Mucosa of rectum (tissue), 2 donors: ENCODE measurements at regions not wholly inside any gene's neighbourhood (a gene's known extent, or its start where the extent isn't known, plus 50 kb on each side); places are given as distances from the start of the nearest gene placed in this dataset.
"Not testable (repeated sequence)": the region's sequence is repeated elsewhere in the genome, so short reads cannot be mapped to it uniquely, and the experiment has no call there.

Source experiments
- H3K27ac ChIP-seq, 2 donors: one replicate each; pipeline ENCODE4 v1.7.0; 2013; ENCODE audit warnings: inconsistent platforms in 2 of 2, low read depth in 2 of 2, low read length in 2 of 2
- H3K27me3 ChIP-seq, 2 donors: one replicate each; pipeline ENCODE4 v1.7.0; 2013; ENCODE audit warnings: low read length in 2 of 2; ENCODE audit not compliant: control insufficient read depth in 2 of 2, insufficient read depth in 2 of 2
- H3K36me3 ChIP-seq, 2 donors: one replicate each; pipeline ENCODE4 v1.7.0; 2013; ENCODE audit warnings: low read length in 2 of 2; ENCODE audit not compliant: control insufficient read depth in 2 of 2, insufficient read depth in 2 of 2
- H3K4me1 ChIP-seq, 2 donors: one replicate each; pipeline ENCODE4 v1.7.0; 2013; ENCODE audit warnings: low read length in 2 of 2, mild to moderate bottlenecking in 1 of 2; ENCODE audit not compliant: control insufficient read depth in 2 of 2, insufficient read depth in 2 of 2
- H3K4me3 ChIP-seq, 2 donors: one replicate each; pipeline ENCODE4 v1.7.0; 2013; ENCODE audit warnings: low read length in 2 of 2
- H3K9ac ChIP-seq, 2 donors: one replicate each; pipeline ENCODE4 v1.7.0; 2013; ENCODE audit warnings: low read length in 2 of 2, low read depth in 1 of 2, mild to moderate bottlenecking in 1 of 2
- H3K9me3 ChIP-seq, 2 donors: one replicate each; pipeline ENCODE4 v1.7.0; 2013; ENCODE audit warnings: low read length in 2 of 2; ENCODE audit not compliant: control insufficient read depth in 2 of 2
- donor health status: healthy.
- donor health status: Normal muscosa, but diverticular disease.

DNA sequence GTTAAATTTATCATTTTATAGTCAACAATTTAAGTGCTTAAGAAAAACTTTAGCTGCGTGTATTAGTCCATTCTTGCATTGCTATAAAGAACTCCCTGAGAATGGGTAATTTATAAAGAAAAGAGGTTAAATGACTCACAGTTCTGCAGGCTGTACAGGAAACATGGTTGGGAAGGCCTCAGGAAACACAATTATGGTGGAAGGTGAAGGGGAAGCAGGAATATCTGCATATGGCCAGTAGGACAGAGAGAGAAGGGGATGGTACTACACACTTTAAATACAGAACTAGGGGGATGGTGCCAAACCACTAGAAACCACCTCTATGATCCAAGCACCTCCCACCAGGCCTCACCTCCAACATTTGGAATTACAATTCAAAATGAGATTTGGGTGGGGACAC, 295.5 kb upstream of the PLGLB1 start:
- not testable (repeated sequence) for H3K27me3 ChIP-seq, H3K27ac ChIP-seq, H3K4me3 ChIP-seq, H3K9me3 ChIP-seq, H3K36me3 ChIP-seq, H3K9ac ChIP-seq, H3K4me1 ChIP-seq

DNA sequence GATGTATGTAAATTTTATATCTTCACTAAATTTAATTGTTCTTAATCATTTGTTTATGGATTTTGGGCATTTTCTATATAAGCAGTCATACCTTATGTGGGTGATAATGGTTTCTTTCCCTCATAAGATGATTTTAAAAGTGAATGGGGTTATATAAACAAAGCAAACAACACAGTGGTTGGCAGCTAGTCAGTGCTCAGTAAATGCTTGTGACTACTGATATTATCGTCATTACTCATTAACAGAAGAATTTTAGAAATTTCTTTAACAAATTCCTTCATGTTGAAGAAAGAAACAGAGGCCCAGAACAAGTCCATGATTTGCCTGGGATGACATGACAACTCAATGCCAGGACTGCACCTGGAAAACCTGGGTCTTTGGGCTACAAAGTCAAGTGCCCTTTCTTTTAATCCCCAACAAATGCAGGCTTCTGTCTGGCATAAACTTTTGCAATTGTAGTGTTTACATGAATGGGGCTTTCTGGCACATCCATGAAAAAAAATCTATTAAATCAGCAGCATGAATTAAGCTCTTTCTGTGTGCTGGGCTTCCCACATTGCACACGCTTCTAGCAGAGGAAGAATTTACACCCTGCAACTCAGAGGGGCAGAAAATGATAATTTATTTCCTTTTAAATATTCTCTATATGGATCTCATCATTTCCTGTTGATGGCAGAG, 297.3 kb upstream of the PLGLB1 start:
- not testable (repeated sequence) for H3K4me3 ChIP-seq, H3K4me1 ChIP-seq, H3K9me3 ChIP-seq, H3K27me3 ChIP-seq, H3K9ac ChIP-seq, H3K36me3 ChIP-seq, H3K27ac ChIP-seq

DNA sequence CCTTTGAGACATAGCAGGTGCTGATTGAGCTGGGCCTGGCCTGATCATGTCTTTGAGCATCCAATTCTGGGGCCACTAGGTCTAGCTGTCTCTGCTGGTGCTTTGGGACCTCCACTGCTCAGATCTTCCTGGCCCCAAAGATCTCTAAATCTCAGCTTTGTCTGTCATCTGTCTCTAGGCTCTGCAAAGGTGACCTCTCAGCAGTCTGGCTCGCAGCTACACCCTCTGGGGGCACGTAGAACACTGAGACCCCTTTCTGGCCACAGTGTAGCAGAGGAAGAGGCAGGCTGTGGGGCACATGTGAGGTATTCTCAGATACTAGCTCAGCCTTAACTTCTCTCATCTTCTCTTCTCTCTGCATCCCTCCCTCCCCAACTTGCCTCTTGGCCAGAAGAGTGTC, 298.1 kb upstream of the PLGLB1 start:
- not testable (repeated sequence) for H3K9ac ChIP-seq, H3K4me1 ChIP-seq, H3K4me3 ChIP-seq, H3K27me3 ChIP-seq, H3K27ac ChIP-seq, H3K9me3 ChIP-seq, H3K36me3 ChIP-seq

DNA sequence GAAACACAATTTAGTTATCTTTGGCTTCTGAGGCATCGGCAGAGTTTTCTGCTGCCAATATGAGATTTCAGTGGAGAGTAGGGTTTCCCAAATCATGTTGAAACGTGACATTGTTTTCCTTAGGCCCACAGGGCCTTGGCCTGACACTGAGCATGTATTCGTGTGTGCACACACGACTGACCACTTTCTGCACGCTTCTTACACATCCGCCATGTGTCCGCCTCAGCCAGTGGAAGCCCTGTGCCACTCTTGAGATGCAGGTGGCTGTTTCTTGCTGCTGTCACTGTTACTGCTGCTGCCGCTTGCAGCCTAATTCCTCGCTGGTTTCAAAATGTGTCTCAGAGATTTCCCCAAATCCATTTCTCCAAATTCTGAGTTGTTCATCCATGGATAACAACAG, 299.6 kb upstream of the PLGLB1 start:
- H3K27me3 ChIP-seq, H3K4me1 ChIP-seq, H3K27ac ChIP-seq, H3K9me3 ChIP-seq, H3K4me3 ChIP-seq, H3K9ac ChIP-seq, H3K36me3 ChIP-seq: not testable (repeated sequence)

DNA sequence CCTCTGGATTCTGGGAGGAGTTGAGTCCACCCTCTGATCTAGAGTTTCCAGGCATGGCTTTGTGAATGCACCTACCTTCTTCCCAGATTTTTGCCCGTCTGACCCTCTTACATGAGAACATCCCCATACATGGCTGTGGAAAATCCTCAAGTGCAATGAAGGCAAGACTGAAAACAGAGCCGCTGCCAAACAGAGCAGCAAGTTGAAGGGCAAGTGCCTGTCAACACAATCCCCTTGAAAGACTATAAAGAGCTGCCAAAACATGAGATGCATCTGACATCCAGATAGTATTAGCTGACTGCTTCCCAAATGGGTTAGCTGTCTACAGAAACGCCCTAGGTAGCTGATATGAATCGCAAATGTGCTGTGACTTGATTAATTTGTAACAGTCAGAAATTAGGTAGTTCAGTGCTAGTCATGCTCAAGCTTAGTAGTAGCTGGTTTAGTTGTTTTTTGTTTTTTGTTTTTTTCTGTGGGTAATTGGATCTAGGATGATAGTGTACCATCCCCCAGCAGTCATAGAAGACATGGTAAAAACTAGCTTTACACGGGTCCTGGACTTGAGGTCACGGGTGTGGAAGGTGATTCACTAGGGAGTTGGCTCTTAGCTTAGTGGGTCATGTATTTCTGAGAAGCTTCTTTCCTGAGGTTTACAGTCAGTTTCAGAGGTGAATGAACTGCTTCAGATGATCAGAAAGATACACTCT, 302.8 kb upstream of the PLGLB1 start:
- not testable (repeated sequence) for H3K4me1 ChIP-seq, H3K36me3 ChIP-seq, H3K27me3 ChIP-seq, H3K9ac ChIP-seq, H3K4me3 ChIP-seq, H3K9me3 ChIP-seq, H3K27ac ChIP-seq

DNA sequence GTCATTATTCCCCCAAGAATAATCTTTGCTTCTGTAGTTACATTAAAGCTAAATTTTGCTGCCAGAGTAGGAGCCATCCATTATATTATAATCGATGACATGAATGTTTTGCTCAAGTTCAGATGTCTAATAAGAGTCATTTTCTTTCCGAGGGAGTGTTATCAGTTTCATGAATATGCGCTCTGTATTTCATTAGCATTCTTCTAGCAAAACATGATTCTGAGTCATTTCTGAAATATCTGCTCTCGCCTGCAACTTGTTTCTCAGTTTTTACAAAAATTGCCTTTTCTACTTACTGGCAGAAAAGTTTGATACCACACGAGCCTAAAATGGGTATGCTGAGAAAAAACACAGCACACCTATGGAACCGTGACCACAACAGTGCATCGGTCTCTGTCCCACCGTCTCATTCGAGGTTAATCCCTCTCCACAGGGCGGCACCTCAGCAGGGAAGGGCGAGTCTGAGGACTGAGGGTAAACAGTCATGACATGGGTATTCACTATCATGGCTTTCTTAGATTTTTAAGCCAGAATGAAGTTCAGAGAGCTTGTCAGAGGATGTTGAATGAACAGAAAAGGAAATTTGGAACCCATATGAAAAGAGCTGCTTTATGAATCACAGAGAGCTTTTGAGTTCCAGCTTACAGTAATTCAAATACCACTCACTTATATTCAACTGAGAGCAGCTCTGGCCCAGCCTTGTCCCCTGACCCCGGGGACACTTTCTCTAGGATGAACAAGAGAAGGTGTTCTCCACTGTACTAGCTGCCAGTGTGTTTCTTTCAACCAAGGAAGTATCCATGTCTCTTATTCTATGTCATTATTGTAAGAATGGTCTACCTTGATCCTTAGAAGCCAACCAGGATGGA, 303.6 kb upstream of the PLGLB1 start:
- not testable (repeated sequence) for H3K27ac ChIP-seq

DNA sequence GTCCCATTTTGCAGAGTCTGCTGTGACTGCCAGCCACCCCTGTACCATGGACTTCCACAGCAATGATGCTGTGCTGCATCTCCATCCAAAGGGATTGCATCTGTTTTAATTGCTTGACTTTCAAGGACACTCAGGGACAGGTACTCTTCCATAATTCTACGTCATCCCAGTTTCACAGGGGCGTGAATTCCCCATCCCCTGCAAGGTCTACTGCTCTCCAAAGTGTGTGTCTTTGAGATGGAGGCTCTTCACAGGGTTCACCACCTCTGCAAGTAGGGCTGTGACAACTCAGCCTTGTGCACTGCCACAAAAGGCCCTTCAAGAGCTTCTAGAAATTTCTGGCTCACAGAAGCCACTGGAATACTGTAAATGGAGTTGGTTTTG, 304.3 kb upstream of the PLGLB1 start:
- not testable (repeated sequence) for H3K27ac ChIP-seq, H3K4me3 ChIP-seq, H3K9me3 ChIP-seq, H3K4me1 ChIP-seq, H3K36me3 ChIP-seq, H3K9ac ChIP-seq, H3K27me3 ChIP-seq

More for the DNA sequence above, 303.6 kb upstream of the PLGLB1 start:
- H3K9ac ChIP-seq, H3K4me1 ChIP-seq, H3K36me3 ChIP-seq, H3K27me3 ChIP-seq, H3K4me3 ChIP-seq, H3K9me3 ChIP-seq: not testable (repeated sequence)

DNA sequence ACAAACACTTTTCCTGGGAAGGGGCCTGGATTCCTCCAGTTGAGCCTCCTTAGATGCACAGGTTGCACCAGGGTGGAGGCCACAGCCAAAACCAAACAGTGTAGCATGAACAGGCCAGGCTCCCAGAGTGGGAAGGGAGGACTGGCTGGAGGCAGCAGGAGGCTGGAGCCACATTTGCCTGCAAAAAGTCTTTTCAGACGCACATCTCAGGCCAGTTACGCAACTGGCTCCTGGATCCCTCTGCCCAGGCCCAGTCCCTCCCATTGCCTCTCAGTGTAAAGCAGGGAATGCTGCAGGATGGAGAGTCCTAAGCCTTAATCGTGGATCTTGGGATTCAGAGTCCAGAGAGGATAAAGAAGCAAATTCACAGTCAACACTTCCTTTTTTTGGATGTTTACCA, 305.1 kb upstream of the PLGLB1 start:
- not testable (repeated sequence) for H3K36me3 ChIP-seq, H3K27ac ChIP-seq, H3K27me3 ChIP-seq, H3K9ac ChIP-seq, H3K4me1 ChIP-seq, H3K9me3 ChIP-seq, H3K4me3 ChIP-seq

DNA sequence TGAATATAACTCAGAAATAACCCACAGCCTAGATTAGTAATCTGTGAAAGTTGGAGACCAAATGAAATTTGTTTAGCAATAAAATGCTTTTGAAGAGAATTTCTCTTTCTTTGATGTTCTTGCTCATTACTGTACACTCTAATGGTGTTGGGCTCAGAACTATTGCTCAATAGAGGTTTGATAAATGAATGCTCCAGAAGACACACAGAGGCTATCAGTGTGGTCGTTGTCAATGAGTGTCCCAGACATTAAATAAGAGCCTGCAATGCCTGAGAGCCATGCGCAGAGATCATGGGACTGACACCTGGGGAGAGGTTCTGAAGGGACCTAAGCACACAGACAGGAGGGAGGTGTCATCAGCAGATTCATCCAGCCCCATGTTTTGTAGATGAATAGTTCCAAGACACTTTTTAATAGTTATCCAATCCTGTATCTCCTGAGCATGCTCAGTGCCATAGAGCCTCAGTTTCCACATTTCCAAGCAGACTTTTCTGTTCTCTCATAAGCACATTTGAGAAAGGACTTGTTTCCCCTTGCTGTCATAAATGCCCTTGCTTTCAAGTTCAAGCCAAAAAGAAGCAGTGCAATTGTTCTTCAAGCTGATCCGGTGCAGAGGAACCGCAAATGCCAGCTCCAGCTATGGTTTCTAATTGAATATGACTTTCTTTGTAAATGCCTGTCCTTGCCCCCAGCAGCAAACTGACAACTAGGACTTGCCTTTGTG, 306.2 kb upstream of the PLGLB1 start:
- H3K9me3 ChIP-seq, H3K27ac ChIP-seq, H3K4me1 ChIP-seq, H3K9ac ChIP-seq, H3K27me3 ChIP-seq, H3K4me3 ChIP-seq, H3K36me3 ChIP-seq: not testable (repeated sequence)

DNA sequence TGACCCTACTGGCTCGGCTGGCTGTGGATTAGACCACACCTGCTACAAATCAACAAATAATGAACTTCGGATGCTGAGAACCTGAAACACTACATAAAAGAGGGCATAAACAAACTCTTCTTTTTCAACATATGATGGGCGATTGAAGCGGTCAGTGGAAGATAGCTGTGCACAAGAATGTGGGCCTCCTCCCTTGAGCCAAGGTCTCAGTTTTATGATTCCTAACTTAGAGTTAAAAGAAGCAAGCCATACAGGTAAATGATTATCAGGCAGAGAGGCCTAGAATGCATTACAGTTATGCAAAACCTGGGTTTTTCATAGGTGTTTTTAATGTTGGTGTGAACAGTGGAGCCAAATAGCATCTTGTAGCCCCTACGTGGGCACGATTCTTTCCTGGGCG, 307.9 kb upstream of the PLGLB1 start:
- H3K36me3 ChIP-seq, H3K4me3 ChIP-seq, H3K9me3 ChIP-seq, H3K27me3 ChIP-seq, H3K9ac ChIP-seq, H3K27ac ChIP-seq, H3K4me1 ChIP-seq: not testable (repeated sequence)
